ENCODE measurements at regions not wholly inside any gene's neighbourhood (a gene's known extent, or its start where the extent isn't known, plus 50 kb on each side); places are given as distances from the start of the nearest gene placed in this dataset.
A peak's percentile ranks its signal among the peaks of the same experiment; 100 is the strongest.

GRCh38 chr3:106830334-106830733, 546.9 kb upstream of the CCDC54 start:
- no peaks in the 10 kb centered on the region for H3K36me3 ChIP-seq (ENCODE audit: control insufficient read depth in 1 of 2, insufficient read depth in 2 of 2, low read length in 2 of 2)
- H3K9ac ChIP-seq (ENCODE audit: low read length): no peak overlapping the region
- no peak overlapping the region for H3K14ac ChIP-seq (ENCODE audit: low read length)
- no peak overlapping the region for H3K27ac ChIP-seq (ENCODE audit: low read depth, low read length)
- no peaks in the 10 kb centered on the region for H3K9me3 ChIP-seq (ENCODE audit: insufficient read depth, low read depth, low read length)
- H3K4me3 ChIP-seq (ENCODE audit: low read depth, low read length): no peak overlapping the region
- H3K4ac ChIP-seq (ENCODE audit: low read depth, low read length): no peak overlapping the region
- no peaks in the 10 kb centered on the region for H3K27me3 ChIP-seq (ENCODE audit: insufficient read depth, low read length)
- peaks cover 3% of the 10 kb centered on the region for H3K79me1 ChIP-seq (ENCODE audit: low read length)
- no peak overlapping the region for H2BK120ac ChIP-seq (ENCODE audit: insufficient read depth, low read length, poor library complexity)
- no CpG with 5 or more reads among the region's 2 CpGs for WGBS (ENCODE audit: extremely low coverage, insufficient coverage, insufficient read length)
- H4K12ac ChIP-seq (ENCODE audit: low read depth, low read length): no peak overlapping the region
- peaks cover 4 to 7% of the 10 kb centered on the region in 2 experiments for H3K4me1 ChIP-seq (ENCODE audit: control insufficient read depth in 1 of 2, insufficient read depth in 2 of 2, low read length in 2 of 2)
- DNase-seq: no peak
- no peak overlapping the region for H3K18ac ChIP-seq (ENCODE audit: low read length)
- H4K8ac ChIP-seq (ENCODE audit: low read depth, low read length): peak overlapping the region; percentile 28
- no peak overlapping the region for H2BK12ac ChIP-seq (ENCODE audit: low read length)
- no peak overlapping the region for H4K91ac ChIP-seq (ENCODE audit: low read depth, low read length)
- H2BK5ac ChIP-seq (ENCODE audit: low read depth, low read length, poor library complexity): no peak overlapping the region
- no peak overlapping the region for H2AFZ ChIP-seq (ENCODE audit: insufficient read depth, low read length, poor library complexity)
- H3K79me2 ChIP-seq (ENCODE audit: control insufficient read depth, insufficient read depth, low read length, poor library complexity): no peaks in the 10 kb centered on the region
- H2AK5ac ChIP-seq (ENCODE audit: low read length): no peak overlapping the region
- no peak overlapping the region for H3K23ac ChIP-seq (ENCODE audit: low read length)
- no peak overlapping the region for H3K4me2 ChIP-seq (ENCODE audit: low read length)

- no peaks in the 10 kb centered on the region for H3K79me1 ChIP-seq (ENCODE audit: low read length)
- no peak overlapping the region for H3K9ac ChIP-seq (ENCODE audit: low read length)
- H4K91ac ChIP-seq (ENCODE audit: low read depth, low read length): no peak overlapping the region
- no peaks in the 10 kb centered on the region for H3K4me1 ChIP-seq (ENCODE audit: control insufficient read depth in 1 of 2, insufficient read depth in 2 of 2, low read length in 2 of 2)
- no CpG with 5 or more reads among the region's 5 CpGs for WGBS (ENCODE audit: extremely low coverage, insufficient coverage, insufficient read length)
- no peak overlapping the region for H3K4me2 ChIP-seq (ENCODE audit: low read length)
- H3K14ac ChIP-seq (ENCODE audit: low read length): no peak overlapping the region
- no peak overlapping the region for H4K12ac ChIP-seq (ENCODE audit: low read depth, low read length)
- no peaks in the 10 kb centered on the region for H3K27me3 ChIP-seq (ENCODE audit: insufficient read depth, low read length)
- no peaks in the 10 kb centered on the region for H3K9me3 ChIP-seq (ENCODE audit: insufficient read depth, low read depth, low read length)
- H3K79me2 ChIP-seq (ENCODE audit: control insufficient read depth, insufficient read depth, low read length, poor library complexity): no peaks in the 10 kb centered on the region
- no peak overlapping the region for H2BK12ac ChIP-seq (ENCODE audit: low read length)
- no peak overlapping the region for H4K8ac ChIP-seq (ENCODE audit: low read depth, low read length)
- no peak overlapping the region for H2BK5ac ChIP-seq (ENCODE audit: low read depth, low read length, poor library complexity)
- no peak overlapping the region for H2BK120ac ChIP-seq (ENCODE audit: insufficient read depth, low read length, poor library complexity)
- H3K4ac ChIP-seq (ENCODE audit: low read depth, low read length): no peak overlapping the region
- no peak overlapping the region for H2AFZ ChIP-seq (ENCODE audit: insufficient read depth, low read length, poor library complexity)
- no peak overlapping the region for H2AK5ac ChIP-seq (ENCODE audit: low read length)
- H3K4me3 ChIP-seq (ENCODE audit: low read depth, low read length): no peak overlapping the region
- no peak overlapping the region for H3K27ac ChIP-seq (ENCODE audit: low read depth, low read length)
- no peak overlapping the region for H3K18ac ChIP-seq (ENCODE audit: low read length)
- no peak overlapping the region for H3K23ac ChIP-seq (ENCODE audit: low read length)
- DNase-seq: no peak
- no peaks in the 10 kb centered on the region for H3K36me3 ChIP-seq (ENCODE audit: control insufficient read depth in 1 of 2, insufficient read depth in 2 of 2, low read length in 2 of 2)
Measured at GRCh38 chr3:106836906-106837305, 540.3 kb upstream of the CCDC54 start.

GRCh38 chr3:106837616-106838015, 539.6 kb upstream of the CCDC54 start:
- H3K4ac ChIP-seq (ENCODE audit: low read depth, low read length): no peak overlapping the region
- H2AFZ ChIP-seq (ENCODE audit: insufficient read depth, low read length, poor library complexity): no peak overlapping the region
- no peak overlapping the region for H3K4me2 ChIP-seq (ENCODE audit: low read length)
- H3K27me3 ChIP-seq (ENCODE audit: insufficient read depth, low read length): no peaks in the 10 kb centered on the region
- H3K9ac ChIP-seq (ENCODE audit: low read length): no peak overlapping the region
- WGBS (ENCODE audit: extremely low coverage, insufficient coverage, insufficient read length): no CpG with 5 or more reads among the region's 3 CpGs
- no peak overlapping the region for H2AK5ac ChIP-seq (ENCODE audit: low read length)
- no peak overlapping the region for H3K27ac ChIP-seq (ENCODE audit: low read depth, low read length)
- DNase-seq: no peak
- H4K12ac ChIP-seq (ENCODE audit: low read depth, low read length): no peak overlapping the region
- no peaks in the 10 kb centered on the region for H3K79me1 ChIP-seq (ENCODE audit: low read length)
- no peak overlapping the region for H3K14ac ChIP-seq (ENCODE audit: low read length)
- H4K8ac ChIP-seq (ENCODE audit: low read depth, low read length): no peak overlapping the region
- H3K23ac ChIP-seq (ENCODE audit: low read length): no peak overlapping the region
- no peaks in the 10 kb centered on the region for H3K9me3 ChIP-seq (ENCODE audit: insufficient read depth, low read depth, low read length)
- no peak overlapping the region for H3K4me3 ChIP-seq (ENCODE audit: low read depth, low read length)
- no peak overlapping the region for H2BK5ac ChIP-seq (ENCODE audit: low read depth, low read length, poor library complexity)
- no peak overlapping the region for H3K18ac ChIP-seq (ENCODE audit: low read length)
- no peak overlapping the region for H2BK12ac ChIP-seq (ENCODE audit: low read length)
- H3K79me2 ChIP-seq (ENCODE audit: control insufficient read depth, insufficient read depth, low read length, poor library complexity): no peaks in the 10 kb centered on the region
- no peak overlapping the region for H4K91ac ChIP-seq (ENCODE audit: low read depth, low read length)
- H3K4me1 ChIP-seq (ENCODE audit: control insufficient read depth in 1 of 2, insufficient read depth in 2 of 2, low read length in 2 of 2): no peaks in the 10 kb centered on the region
- no peak overlapping the region for H2BK120ac ChIP-seq (ENCODE audit: insufficient read depth, low read length, poor library complexity)
- no peaks in the 10 kb centered on the region for H3K36me3 ChIP-seq (ENCODE audit: control insufficient read depth in 1 of 2, insufficient read depth in 2 of 2, low read length in 2 of 2)

- no peaks in the 10 kb centered on the region for H3K9me3 ChIP-seq (ENCODE audit: insufficient read depth, low read depth, low read length)
- no peak overlapping the region for H3K4me3 ChIP-seq (ENCODE audit: low read depth, low read length)
- H3K79me2 ChIP-seq (ENCODE audit: control insufficient read depth, insufficient read depth, low read length, poor library complexity): no peaks in the 10 kb centered on the region
- no peak overlapping the region for H2BK12ac ChIP-seq (ENCODE audit: low read length)
- no peak overlapping the region for H3K9ac ChIP-seq (ENCODE audit: low read length)
- no peaks in the 10 kb centered on the region for H3K36me3 ChIP-seq (ENCODE audit: control insufficient read depth in 1 of 2, insufficient read depth in 2 of 2, low read length in 2 of 2)
- H2AK5ac ChIP-seq (ENCODE audit: low read length): no peak overlapping the region
- no peak overlapping the region for H3K23ac ChIP-seq (ENCODE audit: low read length)
- H2AFZ ChIP-seq (ENCODE audit: insufficient read depth, low read length, poor library complexity): no peak overlapping the region
- no peak for DNase-seq
- no CpG with 5 or more reads among the region's 2 CpGs for WGBS (ENCODE audit: extremely low coverage, insufficient coverage, insufficient read length)
- no peak overlapping the region for H4K91ac ChIP-seq (ENCODE audit: low read depth, low read length)
- H3K4me1 ChIP-seq (ENCODE audit: control insufficient read depth in 1 of 2, insufficient read depth in 2 of 2, low read length in 2 of 2): no peaks in the 10 kb centered on the region
- H4K8ac ChIP-seq (ENCODE audit: low read depth, low read length): no peak overlapping the region
- H4K12ac ChIP-seq (ENCODE audit: low read depth, low read length): no peak overlapping the region
- H3K4me2 ChIP-seq (ENCODE audit: low read length): no peak overlapping the region
- H3K27ac ChIP-seq (ENCODE audit: low read depth, low read length): no peak overlapping the region
- no peaks in the 10 kb centered on the region for H3K79me1 ChIP-seq (ENCODE audit: low read length)
- no peak overlapping the region for H2BK5ac ChIP-seq (ENCODE audit: low read depth, low read length, poor library complexity)
- no peak overlapping the region for H3K18ac ChIP-seq (ENCODE audit: low read length)
- H3K14ac ChIP-seq (ENCODE audit: low read length): no peak overlapping the region
- H2BK120ac ChIP-seq (ENCODE audit: insufficient read depth, low read length, poor library complexity): no peak overlapping the region
- no peaks in the 10 kb centered on the region for H3K27me3 ChIP-seq (ENCODE audit: insufficient read depth, low read length)
- H3K4ac ChIP-seq (ENCODE audit: low read depth, low read length): no peak overlapping the region
Measured at GRCh38 chr3:106839576-106840280, 537.5 kb upstream of the CCDC54 start.

All from trophoblast cell (in vitro differentiated cells and primary cell).